Heart left ventricle (tissue), 16 donors: ENCODE measurements at regions not wholly inside any gene's neighbourhood (a gene's known extent, or its start where the extent isn't known, plus 50 kb on each side); places are given as distances from the start of the nearest gene placed in this dataset.

ENCODE experiments used
- ATAC-seq, 4 donors: fragments of 200-7000 bp; cut with Tn5 transposase; one replicate each; pipeline ENCODE4 v1.9.1; 2020 to 2022; ENCODE audit warnings: moderate library complexity in 4 of 4, mild to moderate bottlenecking in 3 of 4, moderate number of reproducible peaks in 1 of 4
- DNase-seq, 5 donors: peaks; one replicate each; pipeline ENCODE4 v3.0.0-alpha.2; 2020
- H3K27ac ChIP-seq, 12 donors: fragments of 200-600 bp; sonication (generic) in 4 of 12; one replicate each; pipeline versions ENCODE4 v1.5.0 to v1.8.0; 2016 to 2022; ENCODE audit warnings: mild to moderate bottlenecking in 2 of 12
- H3K27me3 ChIP-seq, 9 donors: fragments of 200-600 bp; sonication (generic) in 2 of 9; one replicate each; pipeline versions ENCODE4 v1.5.1 to v1.8.0; 2016 to 2022; ENCODE audit warnings: mild to moderate bottlenecking in 3 of 9
- H3K36me3 ChIP-seq, 9 donors: fragments of 200-600 bp; sonication (generic) in 2 of 9; one replicate each; pipeline versions ENCODE4 v1.5.0 to v1.8.0; 2018 to 2022; ENCODE audit warnings: mild to moderate bottlenecking in 2 of 9
- H3K4me1 ChIP-seq, 12 donors: fragments of 200-600 bp; sonication (generic) in 4 of 12; one replicate each; pipeline versions ENCODE4 v1.5.0 to v1.8.0; 2016 to 2022; ENCODE audit warnings: mild to moderate bottlenecking in 3 of 12
- H3K4me3 ChIP-seq, 12 donors: fragments of 200-600 bp; sonication (generic) in 4 of 12; one replicate each; pipeline versions ENCODE4 v1.5.0 to v1.8.0; 2017 to 2022; ENCODE audit warnings: mild to moderate bottlenecking in 9 of 12, moderate library complexity in 4 of 12
- H3K9me3 ChIP-seq, 12 donors: fragments of 200-600 bp; sonication (generic) in 4 of 12; one replicate each; pipeline versions ENCODE4 v1.5.0 to v1.8.0; 2016 to 2022; ENCODE audit warnings: mild to moderate bottlenecking in 1 of 12
- POLR2A ChIP-seq, 2 donors: fragments of 450-650 bp; IDR thresholded peaks; one replicate each; pipeline ENCODE4 v1.6.1; 2017; ENCODE audit warnings: antibody characterized with exemption in 2 of 2, mild to moderate bottlenecking in 2 of 2, moderate library complexity in 2 of 2
- WGBS, 4 donors: extraction: QIAGEN DNeasy Blood & Tissue Kit in 2 of 4; methylation state at CpG; one replicate each; pipeline versions ENCODE4 v1.1.5 to v1.1.7; 2013 to 2018; 5-methylcytosine and 5-hydroxymethylcytosine counted together
- intact Hi-C, 10 donors: fragments of 100-400 bp; cut with DNase I; formaldehyde crosslinking; loops; one replicate each; pipeline versions ENCODE4 v1.11.1 to v1.14.2; 2022
- TF ChIP-seq, protein P1 (sequence below), 12 donors: fragments of 200-600 bp; sonication (generic) in 4 of 12; IDR thresholded peaks; one replicate each; pipeline versions ENCODE4 v1.5.0 to v1.8.0; 2018 to 2022; ENCODE audit warnings: antibody characterized with exemption in 12 of 12, mild to moderate bottlenecking in 5 of 12
- donor health status: ischemic (EF 13 %, LVEDD 7.1; RV severe dilation, severe dysfunction).
- donor health status: healthy with polysubstance abuse.
- donor health status: DM: no; HTN: yes; CAD: no.
- donor health status: DM: no; HTN: no; CAD: no.
- donor health status: ischemic (EF 25% LVEDD 6.9; RV normal size, moderate dysfunction).
- donor health status: ischemic (EF 25% LVEDD 5.7; RV mildly dilated, moderate dysfunction).
- donor health status: healthy.
- donor health status: DM: yes; HTN: yes; CAD: no.
- donor health status: ischemic (EF 35%, LVEDD 5.7; RV mildly dilated, moderate dysfunction).
- donor health status: nonischemic (EF 11% LVEDD 7.7; RV severe dilation, severe dysfunction).
- donor health status: DM: yes; HTN: yes; CAD: no.
- donor health status: PGD.
- donor health status: ischemic (EF 29% LVEDD 5.4; RV normal size, mild dysfunction).
- donor health status: nonischemic (EF 23%, LVEDD 6.1; RV moderate dilation, normal function).

GRCh38 chr20:60171313-60171712 lies 213.1 kb downstream of the CDH26 start:
- H3K27ac ChIP-seq, result no peak overlapping the region
- H3K4me1 ChIP-seq, result peaks cover 0 to 6% (median 0%) of the 10 kb centered on the region in 12 donors
- ATAC-seq, result no peak
- peaks cover 0 to 10% (median 0%) of the 10 kb centered on the region in 12 donors for H3K9me3 ChIP-seq
- no peak overlapping the region for H3K4me3 ChIP-seq
- TF ChIP-seq, protein P1, sequence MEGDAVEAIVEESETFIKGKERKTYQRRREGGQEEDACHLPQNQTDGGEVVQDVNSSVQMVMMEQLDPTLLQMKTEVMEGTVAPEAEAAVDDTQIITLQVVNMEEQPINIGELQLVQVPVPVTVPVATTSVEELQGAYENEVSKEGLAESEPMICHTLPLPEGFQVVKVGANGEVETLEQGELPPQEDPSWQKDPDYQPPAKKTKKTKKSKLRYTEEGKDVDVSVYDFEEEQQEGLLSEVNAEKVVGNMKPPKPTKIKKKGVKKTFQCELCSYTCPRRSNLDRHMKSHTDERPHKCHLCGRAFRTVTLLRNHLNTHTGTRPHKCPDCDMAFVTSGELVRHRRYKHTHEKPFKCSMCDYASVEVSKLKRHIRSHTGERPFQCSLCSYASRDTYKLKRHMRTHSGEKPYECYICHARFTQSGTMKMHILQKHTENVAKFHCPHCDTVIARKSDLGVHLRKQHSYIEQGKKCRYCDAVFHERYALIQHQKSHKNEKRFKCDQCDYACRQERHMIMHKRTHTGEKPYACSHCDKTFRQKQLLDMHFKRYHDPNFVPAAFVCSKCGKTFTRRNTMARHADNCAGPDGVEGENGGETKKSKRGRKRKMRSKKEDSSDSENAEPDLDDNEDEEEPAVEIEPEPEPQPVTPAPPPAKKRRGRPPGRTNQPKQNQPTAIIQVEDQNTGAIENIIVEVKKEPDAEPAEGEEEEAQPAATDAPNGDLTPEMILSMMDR (IDR thresholded peaks at IDR 0.05), result no peak
- no peak for TF ChIP-seq POLR2A (IDR thresholded peaks at IDR 0.05)
- no peak for DNase-seq
- intact Hi-C loops, result no loop called here
- no peaks in the 10 kb centered on the region for H3K27me3 ChIP-seq
- no peaks in the 10 kb centered on the region for H3K36me3 ChIP-seq

DNA sequence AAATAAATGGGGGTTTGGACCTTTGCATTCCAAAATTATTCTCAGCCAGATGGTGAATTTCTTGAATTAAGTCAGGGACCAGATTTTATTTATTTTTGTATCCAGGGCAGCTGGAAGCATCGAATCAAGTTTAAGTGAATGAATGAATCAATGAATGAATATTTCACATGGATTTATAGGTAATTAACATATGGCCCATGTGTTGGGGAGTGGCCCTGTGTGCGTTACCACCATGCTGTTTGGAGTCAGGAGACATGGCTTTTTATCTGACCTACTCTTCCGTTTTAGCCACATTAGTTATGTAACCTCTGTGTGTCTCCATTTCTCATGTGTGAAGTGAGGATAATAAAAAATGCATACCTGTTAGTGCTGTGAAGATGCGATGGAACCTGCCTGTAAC lies 213.5 kb downstream of the CDH26 start:
- no peak for ATAC-seq
- Histone ChIP-seq H3K9me3 (peaks cover 0 to 10% (median 0%) of the 10 kb centered on the region in 12 donors), H3K4me3 (no peak overlapping the region), H3K27ac (no peak overlapping the region), H3K36me3 (no peaks in the 10 kb centered on the region), H3K4me1 (peaks cover 0 to 6% (median 0%) of the 10 kb centered on the region in 12 donors), H3K27me3 (no peaks in the 10 kb centered on the region)
- 77 to 88% (median 85%) methylated on average over 4 of the region's 4 CpGs for WGBS, 4 donors
- no peak for TF ChIP-seq POLR2A (IDR thresholded peaks at IDR 0.05)
- TF ChIP-seq, protein P1 (IDR thresholded peaks at IDR 0.05), result no peak
- intact Hi-C loops, result no loop called here
- DNase-seq, result no peak

- TF ChIP-seq POLR2A (IDR thresholded peaks at IDR 0.05), result no peak
- TF ChIP-seq, protein P1 (IDR thresholded peaks at IDR 0.05), result no peak
- H3K4me3 ChIP-seq, result no peak overlapping the region
- peak in 2 of 4 donors; percentile 44 to 49 for ATAC-seq
- H3K9me3 ChIP-seq, result peaks cover 0 to 10% (median 0%) of the 10 kb centered on the region in 12 donors
- no peaks in the 10 kb centered on the region for H3K36me3 ChIP-seq
- H3K27ac ChIP-seq, result no peak overlapping the region
- H3K4me1 ChIP-seq, result peaks cover 0 to 6% (median 0%) of the 10 kb centered on the region in 12 donors
- WGBS, 4 donors, result 75 to 88% (median 80%) methylated on average over 8 of the region's 8 CpGs
- no peaks in the 10 kb centered on the region for H3K27me3 ChIP-seq
- no peak for DNase-seq
- intact Hi-C loops, result no loop called here
These were observed 214.2 kb downstream of the CDH26 start for GRCh38 chr20:60172346-60172984.

DNA sequence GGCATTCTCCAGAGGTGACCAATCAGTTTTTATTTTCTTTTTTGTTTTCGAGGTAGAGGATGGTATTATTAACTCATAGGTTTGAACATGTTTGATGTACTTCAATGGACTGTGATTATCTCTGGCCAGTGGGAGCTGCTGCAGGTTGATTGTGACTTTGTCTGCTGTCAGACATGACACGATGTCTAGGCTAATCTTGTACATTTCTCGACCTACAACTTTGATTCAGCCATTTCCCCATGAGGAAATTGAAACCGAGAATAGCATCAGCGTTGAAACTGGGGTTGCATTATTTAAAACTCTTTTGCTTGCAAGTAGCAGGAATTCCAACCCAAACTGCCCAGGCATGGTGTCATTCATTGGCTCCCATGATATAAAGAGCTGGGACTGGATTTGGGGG lies 218.9 kb downstream of the CDH26 start:
- H3K9me3 ChIP-seq, result peaks cover 0 to 10% (median 0%) of the 10 kb centered on the region in 12 donors
- no peaks in the 10 kb centered on the region for H3K36me3 ChIP-seq
- 67 to 79% (median 71%) methylated on average over 5 of the region's 5 CpGs for WGBS, 4 donors
- no peak overlapping the region for H3K27ac ChIP-seq
- no peak overlapping the region for H3K4me3 ChIP-seq
- intact Hi-C loops, result no loop called here
- no peak for TF ChIP-seq POLR2A (IDR thresholded peaks at IDR 0.05)
- TF ChIP-seq, protein P1 (IDR thresholded peaks at IDR 0.05), result no peak
- H3K4me1 ChIP-seq, result peaks cover 0 to 2% (median 0%) of the 10 kb centered on the region in 12 donors
- no peak for DNase-seq
- ATAC-seq, result no peak
- no peaks in the 10 kb centered on the region for H3K27me3 ChIP-seq
